Left renal pelvis (tissue), 4 donors: ENCODE measurements at regions not wholly inside any gene's neighbourhood (a gene's known extent, or its start where the extent isn't known, plus 50 kb on each side); places are given as distances from the start of the nearest gene placed in this dataset.
"Not testable (repeated sequence)": the region's sequence is repeated elsewhere in the genome, so short reads cannot be mapped to it uniquely, and the experiment has no call there.

Experiments used
- DNase-seq, 4 donors: peaks; one replicate each; pipeline ENCODE4 v3.0.0-alpha.2; 2013; ENCODE audit warnings: low read depth in 4 of 4, low spot score in 3 of 4

GRCh38 chr21:32823296-32823695, 51.7 kb upstream of the PAXBP1 start:
- not testable (repeated sequence) for DNase-seq

- DNase-seq: no peak
Measured at GRCh38 chr21:32824950-32825349, 53.4 kb upstream of the PAXBP1 start.

- DNase-seq: peak in 1 of 4 donors; percentile 39
Measured at GRCh38 chr21:32826329-32827167, 55.0 kb upstream of the PAXBP1 start.

DNA sequence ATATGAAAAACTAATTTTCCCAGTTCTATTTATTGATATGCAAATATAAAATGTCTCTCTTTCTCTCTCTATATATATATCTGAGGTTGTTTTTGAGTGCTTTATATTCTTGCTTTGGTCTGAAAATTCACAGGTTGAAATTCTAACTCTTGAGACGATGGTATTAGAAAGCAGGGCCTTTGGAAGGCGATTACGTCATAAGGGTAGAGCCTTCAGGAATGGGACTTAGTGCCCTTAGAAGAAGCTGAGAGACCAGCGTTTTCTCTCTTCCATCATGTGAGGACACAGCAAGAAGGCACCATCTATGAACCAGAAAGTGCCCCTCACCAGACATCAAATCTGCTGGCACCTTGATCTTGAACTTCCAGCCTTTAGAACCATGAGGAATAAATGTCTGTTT, 57.4 kb upstream of the PAXBP1 start:
- DNase-seq: no peak

- DNase-seq: no peak
Measured at GRCh38 chr21:32829504-32829903, 57.9 kb upstream of the PAXBP1 start.

DNA sequence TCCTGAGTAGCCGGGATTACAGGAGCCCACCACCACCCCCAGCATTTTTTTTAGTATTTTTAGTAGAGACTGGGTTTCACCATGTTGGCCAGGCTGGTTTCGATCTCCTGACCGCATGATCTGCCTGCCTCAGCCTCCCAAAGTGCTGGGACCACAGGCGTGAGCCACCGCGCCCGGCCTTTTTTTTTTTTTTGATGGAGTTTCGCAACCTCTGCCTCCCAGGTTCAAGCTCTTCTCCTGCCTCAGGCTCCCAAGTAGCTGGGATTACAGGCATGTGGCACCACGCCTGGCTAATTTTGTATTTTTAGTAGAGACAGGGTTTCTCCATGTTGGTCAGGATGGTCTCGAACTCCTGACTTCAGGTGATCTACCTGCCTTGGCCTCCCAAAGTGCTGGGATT, 60.2 kb upstream of the PAXBP1 start:
- not testable (repeated sequence) for DNase-seq

DNA sequence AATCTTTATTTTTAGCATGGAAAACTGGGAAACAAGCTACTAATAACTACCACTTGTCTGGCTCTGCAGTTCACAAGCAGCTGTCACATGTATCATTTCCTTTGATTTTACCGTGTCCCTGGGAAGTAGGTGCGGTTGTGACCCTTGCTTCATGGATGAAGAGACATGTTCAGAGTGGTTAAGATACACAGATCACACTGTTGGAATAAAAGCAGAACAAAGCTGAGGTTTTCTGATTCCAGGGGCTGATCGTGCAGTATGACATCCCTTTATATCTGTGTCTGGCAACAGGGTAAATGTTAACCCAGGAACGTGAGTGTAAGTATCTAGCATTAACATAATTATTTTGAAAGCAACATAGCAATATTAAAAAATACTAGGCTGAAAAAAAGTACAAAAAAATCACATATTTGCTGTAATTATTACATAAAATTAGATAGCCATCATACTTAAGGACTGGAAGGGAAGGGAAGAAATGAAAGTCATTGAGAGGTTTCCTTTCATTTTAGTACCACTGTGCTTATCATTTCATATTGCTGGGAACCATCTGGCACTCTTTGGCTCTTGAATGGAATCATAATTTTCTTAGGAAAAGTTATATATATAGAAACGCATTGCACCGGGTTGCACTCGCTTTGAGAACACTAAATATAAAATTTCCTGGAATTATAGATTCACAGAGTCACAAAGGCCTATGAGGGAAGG, 62.8 kb upstream of the PAXBP1 start:
- DNase-seq: no peak

DNA sequence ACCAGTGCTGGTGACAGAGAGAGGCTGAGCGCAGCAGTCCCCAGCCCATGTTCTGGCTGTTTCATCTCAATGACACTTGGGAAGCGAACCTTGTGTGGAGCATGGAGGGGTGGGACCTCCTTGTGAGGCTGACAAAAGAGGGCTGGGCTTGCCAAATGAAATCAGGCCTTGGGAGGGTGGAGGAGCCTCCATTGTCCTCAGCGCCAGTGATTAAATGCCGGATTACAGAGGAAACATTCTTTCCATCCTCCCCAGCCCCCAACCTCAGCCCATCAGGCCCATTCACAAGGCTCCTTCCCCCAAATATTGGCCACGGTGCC, 63.3 kb upstream of the PAXBP1 start:
- DNase-seq: no peak

GRCh38 chr21:32842146-32842545, 70.6 kb upstream of the PAXBP1 start:
- DNase-seq: no peak

GRCh38 chr21:32843561-32843960, 72.0 kb upstream of the PAXBP1 start:
- DNase-seq: no peak

- no peak for DNase-seq
Measured at GRCh38 chr21:32844076-32844475, 72.5 kb upstream of the PAXBP1 start.

GRCh38 chr21:32844653-32845436, 73.3 kb upstream of the PAXBP1 start:
- DNase-seq: no peak

DNA sequence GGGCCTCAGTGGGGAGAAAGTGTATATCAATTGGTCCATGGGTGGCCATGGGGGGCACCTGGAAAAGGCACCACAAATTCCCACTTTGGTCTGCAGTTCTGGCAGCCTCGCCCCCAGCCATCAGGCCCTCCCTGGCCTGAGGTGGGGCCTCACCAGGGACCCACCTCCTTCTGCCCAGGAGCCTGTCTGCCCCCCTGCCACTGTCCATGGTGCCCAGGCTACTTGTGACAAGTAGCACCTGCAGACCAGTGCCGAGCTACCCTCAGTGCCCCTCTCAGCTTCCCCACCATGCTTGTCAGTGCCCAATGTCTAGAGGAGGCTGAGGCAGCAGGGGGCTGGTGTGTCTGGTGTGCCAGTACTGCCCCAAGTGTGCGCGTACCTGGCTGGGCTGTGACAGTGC, 87.1 kb upstream of the PAXBP1 start:
- no peak for DNase-seq

DNA sequence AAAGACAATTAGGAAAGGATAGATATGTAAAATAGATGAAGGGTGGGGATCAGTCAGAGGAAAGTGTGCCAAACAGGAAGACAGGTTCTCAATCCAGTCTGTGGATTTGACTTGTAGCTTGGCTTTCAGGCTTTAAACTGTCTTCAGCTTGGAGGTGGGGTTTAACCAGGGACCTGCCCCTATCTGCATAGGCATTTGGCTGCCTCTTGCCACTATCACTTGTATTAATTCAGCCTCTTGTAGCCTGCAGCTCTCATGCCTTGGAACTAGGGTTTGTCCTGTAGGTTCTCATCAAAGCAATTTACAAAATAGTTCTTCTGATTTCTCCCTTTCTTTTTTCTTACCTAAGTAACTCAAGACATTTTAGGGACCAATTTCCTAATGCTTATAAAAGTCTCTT, 88.8 kb upstream of the PAXBP1 start:
- no peak for DNase-seq

DNA sequence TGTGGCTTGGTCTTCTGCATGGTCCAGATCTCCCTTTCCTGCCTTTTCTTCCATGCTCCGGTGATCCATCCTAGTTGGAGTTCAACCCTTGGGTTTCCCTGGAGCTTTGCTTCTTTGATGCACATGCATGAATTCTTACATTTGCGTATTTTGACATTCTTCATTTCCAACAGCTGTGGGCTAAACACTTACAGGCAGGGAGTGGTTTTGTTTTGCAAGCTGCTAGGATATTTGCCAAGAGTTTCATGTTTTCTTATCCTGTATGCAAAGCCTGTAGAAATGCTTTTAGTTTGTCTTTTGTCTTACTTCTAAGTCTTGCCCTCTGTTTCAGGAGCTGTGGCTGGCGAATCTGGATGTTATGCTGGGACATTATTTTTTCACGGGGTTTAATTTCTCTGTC, 90.3 kb upstream of the PAXBP1 start:
- peak in 1 of 4 donors; percentile 3 for DNase-seq

- DNase-seq: no peak
Measured at GRCh38 chr21:32867597-32867996, 96.0 kb upstream of the PAXBP1 start.

DNA sequence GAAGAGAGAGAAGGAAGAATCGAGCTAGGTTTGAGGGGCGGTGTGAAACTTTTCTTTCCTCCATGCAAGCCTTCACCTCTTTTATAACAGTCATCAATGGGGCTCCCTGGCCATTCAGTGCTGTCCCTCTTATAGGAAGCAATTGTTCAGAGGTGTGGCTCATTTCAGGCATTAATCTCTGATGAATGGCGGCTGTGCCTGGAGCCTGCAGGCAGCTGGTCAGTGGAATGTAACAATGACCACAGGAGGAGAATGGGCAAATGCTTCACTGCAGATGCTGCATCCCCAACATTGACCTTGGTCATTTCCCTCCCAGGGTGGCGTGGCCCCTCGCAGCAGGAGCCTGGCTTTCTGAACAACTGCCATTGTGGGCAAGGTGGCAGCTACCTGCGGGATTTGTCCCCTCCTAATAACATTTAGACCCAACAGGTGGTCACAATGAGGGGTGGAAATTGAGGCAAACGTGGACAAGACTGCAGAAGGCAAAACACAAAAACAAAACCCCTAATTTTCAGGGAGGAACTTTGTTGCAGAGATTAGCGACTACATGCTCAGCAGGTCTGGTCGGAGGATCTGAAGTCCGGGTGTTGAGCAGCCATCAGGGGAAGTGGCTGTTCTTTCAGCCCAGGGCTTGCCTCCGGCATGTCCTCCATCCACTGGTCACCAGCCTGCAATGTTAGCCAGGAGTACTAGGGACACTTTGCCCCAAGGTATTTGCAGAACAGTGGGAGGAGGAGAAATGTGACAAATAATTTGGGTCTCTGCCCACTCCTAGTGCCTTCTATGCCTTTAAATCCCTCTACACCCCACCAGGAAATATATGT, 97.3 kb upstream of the PAXBP1 start:
- DNase-seq: no peak

- DNase-seq: no peak
Measured at GRCh38 chr21:32869459-32869858, 97.9 kb upstream of the PAXBP1 start.

DNA sequence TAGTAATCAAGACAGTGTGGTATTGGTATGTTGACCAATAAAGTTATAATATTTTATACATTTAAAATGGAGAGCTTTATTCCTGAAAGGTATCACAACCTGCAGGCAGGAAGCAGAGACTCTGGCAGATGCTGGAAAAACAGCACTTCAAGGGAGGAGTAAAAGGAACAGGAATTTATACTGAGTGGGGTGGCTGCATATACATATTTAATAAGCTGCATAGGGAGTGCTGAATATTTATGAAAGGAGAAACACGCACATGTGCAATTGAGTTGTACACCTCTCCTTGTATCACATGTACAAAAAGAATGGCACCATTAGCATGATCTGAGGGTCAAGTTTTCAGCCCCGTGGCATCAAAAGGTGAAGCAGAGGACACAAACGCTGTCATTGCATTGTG, 104.9 kb upstream of the PAXBP1 start:
- DNase-seq: no peak

DNA sequence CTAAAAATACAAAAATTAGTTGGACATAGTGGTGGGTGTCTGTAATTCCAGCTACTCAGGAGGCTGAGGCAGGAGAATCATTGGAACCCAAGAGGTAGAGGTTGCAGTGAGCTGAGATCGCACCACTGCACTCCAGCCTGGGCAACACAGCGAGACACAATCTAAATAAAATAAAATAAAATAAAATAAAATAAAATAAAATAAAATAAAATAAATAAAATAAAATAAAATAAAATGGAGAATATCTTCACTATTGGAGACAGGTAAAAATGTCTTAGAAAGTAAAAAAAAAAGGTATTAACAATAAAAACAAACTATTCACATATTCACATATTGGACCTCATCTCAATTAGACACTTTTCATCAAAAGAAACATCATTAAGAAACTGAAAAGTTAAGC, 106.3 kb upstream of the PAXBP1 start:
- not testable (repeated sequence) for DNase-seq

DNA sequence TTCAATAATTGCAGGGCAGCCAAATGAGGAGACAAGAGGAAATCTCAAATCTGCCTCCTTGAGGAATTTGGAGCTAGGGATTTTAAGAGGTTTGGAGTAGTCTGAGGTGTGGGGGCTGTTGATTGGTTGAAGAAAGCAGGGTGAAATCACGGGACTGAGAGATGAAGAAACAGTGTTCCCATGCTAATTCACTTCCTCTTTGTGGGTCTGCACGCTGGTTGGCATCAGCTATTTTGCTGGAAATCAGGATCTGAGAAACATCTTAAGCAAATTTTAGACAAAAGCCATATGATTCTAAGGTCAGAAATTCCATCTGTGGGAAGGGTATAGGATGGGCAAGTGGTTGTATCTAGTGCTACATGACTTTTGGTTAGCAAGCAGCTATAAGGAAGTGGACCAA, 107.1 kb upstream of the PAXBP1 start:
- DNase-seq: no peak
